ENCODE measurements at regions not wholly inside any gene's neighbourhood (a gene's known extent, or its start where the extent isn't known, plus 50 kb on each side); places are given as distances from the start of the nearest gene placed in this dataset.

DNA sequence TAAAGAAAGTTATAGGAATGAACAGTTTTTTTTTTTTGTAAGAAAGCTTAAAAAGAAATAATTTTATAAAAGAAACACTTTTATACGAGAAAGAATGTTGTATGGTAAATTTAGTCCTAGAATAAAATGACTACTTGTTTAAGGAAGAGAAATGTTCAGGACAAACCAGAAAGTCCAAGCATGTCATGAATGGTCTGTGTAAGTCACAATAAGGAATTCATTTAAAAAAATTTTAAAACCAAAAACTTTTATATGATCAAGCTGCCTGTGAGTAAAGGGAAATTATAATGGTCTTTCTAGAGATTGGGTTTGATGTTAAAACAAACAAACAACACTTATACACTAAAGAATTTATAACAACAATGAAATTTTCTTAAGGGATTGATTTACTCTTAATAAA, 858.9 kb upstream of the PCDH7 start:
- Histone ChIP-seq H3K4me3 (ENCODE audit: low read depth, low read length, poor library complexity, severe bottlenecking) (no peak overlapping the region), H3K9me2 (ENCODE audit: insufficient read depth, low read length) (no peaks in the 10 kb centered on the region), H3K4me1 (ENCODE audit: insufficient read depth, low read length, poor library complexity, severe bottlenecking) (no peaks in the 10 kb centered on the region), H3K4me2 (ENCODE audit: low read length) (no peak overlapping the region), H2AFZ (ENCODE audit: low read length) (no peak overlapping the region), H3K79me2 (ENCODE audit: insufficient read depth, low read depth, low read length) (no peaks in the 10 kb centered on the region), H3K27ac (ENCODE audit: low read depth, low read length, poor library complexity, severe bottlenecking) (no peak overlapping the region), H3K9me3 (ENCODE audit: low read length) (peaks cover 17% of the 10 kb centered on the region; the same call in 1 of the 2 replicates), H4K20me1 (ENCODE audit: insufficient read depth, low read length) (no peaks in the 10 kb centered on the region), H3K36me3 (ENCODE audit: insufficient read depth, low read length) (no peaks in the 10 kb centered on the region)
- POLR2A ChIA-PET = no interaction called here
- CTCF ChIA-PET (ENCODE audit: unreplicated experiment) = no interaction called here
- intact Hi-C loops (cut with micrococcal nuclease; ENCODE audit: unreplicated experiment) = no loop called here
- TF ChIP-seq, protein P1, sequence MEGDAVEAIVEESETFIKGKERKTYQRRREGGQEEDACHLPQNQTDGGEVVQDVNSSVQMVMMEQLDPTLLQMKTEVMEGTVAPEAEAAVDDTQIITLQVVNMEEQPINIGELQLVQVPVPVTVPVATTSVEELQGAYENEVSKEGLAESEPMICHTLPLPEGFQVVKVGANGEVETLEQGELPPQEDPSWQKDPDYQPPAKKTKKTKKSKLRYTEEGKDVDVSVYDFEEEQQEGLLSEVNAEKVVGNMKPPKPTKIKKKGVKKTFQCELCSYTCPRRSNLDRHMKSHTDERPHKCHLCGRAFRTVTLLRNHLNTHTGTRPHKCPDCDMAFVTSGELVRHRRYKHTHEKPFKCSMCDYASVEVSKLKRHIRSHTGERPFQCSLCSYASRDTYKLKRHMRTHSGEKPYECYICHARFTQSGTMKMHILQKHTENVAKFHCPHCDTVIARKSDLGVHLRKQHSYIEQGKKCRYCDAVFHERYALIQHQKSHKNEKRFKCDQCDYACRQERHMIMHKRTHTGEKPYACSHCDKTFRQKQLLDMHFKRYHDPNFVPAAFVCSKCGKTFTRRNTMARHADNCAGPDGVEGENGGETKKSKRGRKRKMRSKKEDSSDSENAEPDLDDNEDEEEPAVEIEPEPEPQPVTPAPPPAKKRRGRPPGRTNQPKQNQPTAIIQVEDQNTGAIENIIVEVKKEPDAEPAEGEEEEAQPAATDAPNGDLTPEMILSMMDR (conservative IDR thresholded peaks at IDR 0.05; ENCODE audit: low read length) = no peak
- TF ChIP-seq EZH2phosphoT487 (IDR thresholded peaks at IDR 0.05; ENCODE audit: borderline replicate concordance, low read depth, low read length) = no peak
- BruUV-seq (replicated peaks) = no TSS peak
- peak; percentile 11 for DNase-seq (ENCODE audit: low spot score)

DNA sequence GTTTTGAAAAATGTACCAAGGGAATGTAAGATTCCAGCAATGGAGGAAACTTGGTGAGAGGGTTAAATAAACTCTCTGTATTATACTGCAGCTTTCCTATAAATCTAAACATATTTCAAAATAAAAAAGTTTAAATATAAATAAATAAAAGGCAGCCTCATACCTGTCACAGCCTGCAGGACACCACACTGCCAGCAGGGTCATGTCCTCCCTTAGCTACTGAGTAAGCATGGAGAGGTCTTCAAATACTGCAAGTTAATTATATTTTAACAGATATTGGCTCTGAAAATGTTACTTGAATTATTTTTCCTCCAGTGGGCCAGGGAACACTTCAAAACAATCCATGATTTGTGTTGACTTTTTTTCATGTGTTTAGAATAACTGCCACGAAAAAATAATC, 852.8 kb upstream of the PCDH7 start:
- POLR2A ChIA-PET = no interaction called here
- Histone ChIP-seq H3K27ac (ENCODE audit: low read depth, low read length, poor library complexity, severe bottlenecking) (no peak overlapping the region), H3K4me2 (ENCODE audit: low read length) (no peak overlapping the region), H3K9me3 (ENCODE audit: low read length) (peaks cover 16% of the 10 kb centered on the region; the same call in 1 of the 2 replicates), H3K4me1 (ENCODE audit: insufficient read depth, low read length, poor library complexity, severe bottlenecking) (no peaks in the 10 kb centered on the region), H2AFZ (ENCODE audit: low read length) (no peak overlapping the region), H3K9me2 (ENCODE audit: insufficient read depth, low read length) (no peaks in the 10 kb centered on the region), H3K79me2 (ENCODE audit: insufficient read depth, low read depth, low read length) (no peaks in the 10 kb centered on the region), H3K36me3 (ENCODE audit: insufficient read depth, low read length) (no peaks in the 10 kb centered on the region), H3K4me3 (ENCODE audit: low read depth, low read length, poor library complexity, severe bottlenecking) (no peak overlapping the region), H4K20me1 (ENCODE audit: insufficient read depth, low read length) (no peaks in the 10 kb centered on the region)
- no peak for DNase-seq (ENCODE audit: low spot score)
- BruUV-seq (replicated peaks) = no TSS peak
- intact Hi-C loops (cut with micrococcal nuclease; ENCODE audit: unreplicated experiment) = no loop called here
- no peak for TF ChIP-seq EZH2phosphoT487 (IDR thresholded peaks at IDR 0.05; ENCODE audit: borderline replicate concordance, low read depth, low read length)
- TF ChIP-seq, protein P1 (conservative IDR thresholded peaks at IDR 0.05; ENCODE audit: low read length) = no peak
- CTCF ChIA-PET (ENCODE audit: unreplicated experiment) = no interaction called here

DNA sequence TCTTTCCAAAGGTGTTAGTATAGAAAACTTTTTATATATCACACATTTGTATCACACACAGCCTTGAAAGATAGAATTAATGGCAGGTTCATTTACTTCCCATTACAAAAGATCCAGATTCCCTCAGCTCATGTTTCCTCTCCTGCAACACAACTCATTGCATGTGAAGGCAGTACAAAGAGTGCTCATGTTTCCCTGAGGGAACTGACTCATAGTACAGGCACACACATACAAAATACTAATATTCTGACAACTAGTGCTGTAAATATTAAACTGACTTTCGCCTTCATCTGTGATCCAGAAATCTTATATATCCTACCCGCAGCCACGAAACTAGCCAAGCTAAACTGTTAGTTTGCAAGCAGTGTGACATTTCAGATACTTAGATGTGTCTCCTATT, 819.8 kb upstream of the PCDH7 start:
- ChIA-PET CTCF (ENCODE audit: unreplicated experiment) (no interaction called here), POLR2A (no interaction called here)
- H3K4me1 ChIP-seq (ENCODE audit: insufficient read depth, low read length, poor library complexity, severe bottlenecking) = no peaks in the 10 kb centered on the region
- no peak for DNase-seq (ENCODE audit: low spot score)
- H3K27ac ChIP-seq (ENCODE audit: low read depth, low read length, poor library complexity, severe bottlenecking) = no peak overlapping the region
- intact Hi-C loops (cut with micrococcal nuclease; ENCODE audit: unreplicated experiment) = no loop called here
- no peaks in the 10 kb centered on the region for H3K9me3 ChIP-seq (ENCODE audit: low read length)
- H3K79me2 ChIP-seq (ENCODE audit: insufficient read depth, low read depth, low read length) = no peaks in the 10 kb centered on the region
- H2AFZ ChIP-seq (ENCODE audit: low read length) = no peak overlapping the region
- H4K20me1 ChIP-seq (ENCODE audit: insufficient read depth, low read length) = no peaks in the 10 kb centered on the region
- no peak for TF ChIP-seq EZH2phosphoT487 (IDR thresholded peaks at IDR 0.05; ENCODE audit: borderline replicate concordance, low read depth, low read length)
- TF ChIP-seq, protein P1 (conservative IDR thresholded peaks at IDR 0.05; ENCODE audit: low read length) = no peak
- no peaks in the 10 kb centered on the region for H3K9me2 ChIP-seq (ENCODE audit: insufficient read depth, low read length)
- no TSS peak for BruUV-seq (replicated peaks)
- H3K4me3 ChIP-seq (ENCODE audit: low read depth, low read length, poor library complexity, severe bottlenecking) = no peak overlapping the region
- H3K36me3 ChIP-seq (ENCODE audit: insufficient read depth, low read length) = no peaks in the 10 kb centered on the region
- no peak overlapping the region for H3K4me2 ChIP-seq (ENCODE audit: low read length)
